GM18868 (cell line): ENCODE measurements at regions not wholly inside any gene's neighbourhood (a gene's known extent, or its start where the extent isn't known, plus 50 kb on each side); places are given as distances from the start of the nearest gene placed in this dataset.
"Not testable (repeated sequence)": the region's sequence is repeated elsewhere in the genome, so short reads cannot be mapped to it uniquely, and the experiment has no call there.

Experiments
- ATAC-seq: cut with Tn5 transposase; IDR thresholded peaks from one replicate; pipeline ENCODE4 v1.9.1; 2021; ENCODE audit warnings: mild to moderate bottlenecking, moderate library complexity; ENCODE audit not compliant: unreplicated experiment

- ATAC-seq: no peak
Observed at GRCh38 chr6:56807326-56807988, 147.4 kb upstream of the BEND6 start.

- ATAC-seq: no peak
Observed at GRCh38 chr6:56806368-56806767, 148.5 kb upstream of the BEND6 start.

- no peak for ATAC-seq
Observed at GRCh38 chr6:56804996-56805395, 149.9 kb upstream of the BEND6 start.

GRCh38 chr6:56803594-56803993 is 151.3 kb upstream of the BEND6 start:
- ATAC-seq: no peak

GRCh38 chr6:56802584-56802983 is 152.3 kb upstream of the BEND6 start:
- no peak for ATAC-seq

GRCh38 chr6:56799989-56800388 is 154.9 kb upstream of the BEND6 start:
- ATAC-seq: no peak

- ATAC-seq: no peak
Observed at GRCh38 chr6:56798163-56798562, 155.5 kb upstream of the DST start.

GRCh38 chr6:56796196-56796532 is 153.5 kb upstream of the DST start:
- peak; percentile 35 for ATAC-seq

GRCh38 chr6:56795466-56796195 is 152.9 kb upstream of the DST start:
- peak; percentile 17 for ATAC-seq

GRCh38 chr6:56794421-56794820 is 151.7 kb upstream of the DST start:
- ATAC-seq: peak; percentile 61

GRCh38 chr6:56793938-56794337 is 151.2 kb upstream of the DST start:
- peak; percentile 23 for ATAC-seq

GRCh38 chr6:56790414-56790813 is 147.7 kb upstream of the DST start:
- ATAC-seq: no peak

GRCh38 chr6:56789879-56790278 is 147.2 kb upstream of the DST start:
- ATAC-seq: no peak

GRCh38 chr6:56789342-56789741 is 146.7 kb upstream of the DST start:
- ATAC-seq: no peak

GRCh38 chr6:56787209-56787608 is 144.5 kb upstream of the DST start:
- no peak for ATAC-seq

- ATAC-seq: no peak
Observed at GRCh38 chr6:56786256-56786655, 143.6 kb upstream of the DST start.

GRCh38 chr6:56785536-56785935 is 142.8 kb upstream of the DST start:
- ATAC-seq: not testable (repeated sequence)

- ATAC-seq: not testable (repeated sequence)
Observed at GRCh38 chr6:56780109-56780508, 137.4 kb upstream of the DST start.

- not testable (repeated sequence) for ATAC-seq
Observed at GRCh38 chr6:56778503-56778902, 135.8 kb upstream of the DST start.

- ATAC-seq: no peak
Observed at GRCh38 chr6:56775498-56776166, 132.9 kb upstream of the DST start.

GRCh38 chr6:56772737-56773184 is 130.1 kb upstream of the DST start:
- peak; percentile 72 for ATAC-seq
